H9 (cell line): ENCODE measurements at regions not wholly inside any gene's neighbourhood (a gene's known extent, or its start where the extent isn't known, plus 50 kb on each side); places are given as distances from the start of the nearest gene placed in this dataset.

Experiments used
- DNase-seq: peaks from one replicate; pipeline ENCODE4 v3.0.0-alpha.2; 2017
- H2AFZ ChIP-seq: one replicate; pipeline ENCODE4 v1.6.1; 2013; ENCODE audit warnings: mild to moderate bottlenecking, low read length, control low read depth, moderate library complexity
- H2AK5ac ChIP-seq: 2 replicates; pipeline ENCODE4 v1.6.1; 2013; ENCODE audit warnings: low read length, control low read depth, mixed read lengths; ENCODE audit not compliant: insufficient read length
- H2BK120ac ChIP-seq: one replicate; pipeline ENCODE4 v1.6.1; 2013; ENCODE audit warnings: low read depth, mild to moderate bottlenecking, low read length, control low read depth, inconsistent platforms; ENCODE audit not compliant: poor library complexity, severe bottlenecking
- H2BK12ac ChIP-seq: 2 replicates; pipeline ENCODE4 v1.6.1; 2013; ENCODE audit warnings: low read length, control low read depth, mixed read lengths, low read depth; ENCODE audit not compliant: insufficient read length
- H2BK15ac ChIP-seq: 2 replicates; pipeline ENCODE4 v1.6.1; 2013; ENCODE audit warnings: low read depth, low read length, control low read depth
- H2BK20ac ChIP-seq: one replicate; pipeline ENCODE4 v1.6.1; 2013; ENCODE audit warnings: low read depth, mild to moderate bottlenecking, low read length, control low read depth, inconsistent platforms; ENCODE audit not compliant: poor library complexity, severe bottlenecking
- H2BK5ac ChIP-seq: 2 replicates; pipeline ENCODE4 v1.6.1; 2013; ENCODE audit warnings: low read length, control low read depth, mixed read lengths; ENCODE audit not compliant: insufficient read length
- H3K14ac ChIP-seq: 2 replicates; pipeline ENCODE4 v1.6.1; 2013; ENCODE audit warnings: low read length, control low read depth; ENCODE audit not compliant: insufficient read depth
- H3K18ac ChIP-seq: 2 replicates; pipeline ENCODE4 v1.6.1; 2013; ENCODE audit warnings: low read depth, mild to moderate bottlenecking, mixed read lengths, low read length, control low read depth; ENCODE audit not compliant: insufficient read length
- H3K23ac ChIP-seq: 2 replicates; pipeline ENCODE4 v1.6.1; 2013; ENCODE audit warnings: low read length, control low read depth, mixed read lengths, low read depth; ENCODE audit not compliant: insufficient read length
- H3K23me2 ChIP-seq: 2 replicates; pipeline ENCODE4 v1.6.1; 2013; ENCODE audit warnings: low read depth, mild to moderate bottlenecking, mixed read lengths, low read length, control low read depth; ENCODE audit not compliant: insufficient read length, poor library complexity, severe bottlenecking
- H3K27ac ChIP-seq: 2 replicates; pipeline ENCODE4 v1.5.1; 2013; ENCODE audit warnings: low read length, control low read depth, mixed read lengths, low read depth; ENCODE audit not compliant: insufficient read length
- H3K27me3 ChIP-seq: 2 replicates; pipeline ENCODE4 v1.6.1; 2013; ENCODE audit warnings: low read length, control low read depth, inconsistent platforms; ENCODE audit not compliant: insufficient read depth
- H3K4ac ChIP-seq: 2 replicates; pipeline ENCODE4 v1.6.1; 2013; ENCODE audit warnings: low read depth, mild to moderate bottlenecking, control low read depth, inconsistent platforms, low read length, moderate library complexity
- H3K4me1 ChIP-seq: 2 replicates; pipeline ENCODE4 v1.6.1; 2013; ENCODE audit warnings: low read length, control low read depth, inconsistent platforms; ENCODE audit not compliant: insufficient read depth
- H3K4me2 ChIP-seq: 2 replicates; pipeline ENCODE4 v1.6.1; 2013; ENCODE audit warnings: low read length, control low read depth, mixed read lengths; ENCODE audit not compliant: insufficient read length, insufficient read depth
- H3K56ac ChIP-seq: 2 replicates; pipeline ENCODE4 v1.6.1; 2013; ENCODE audit warnings: low read depth, mild to moderate bottlenecking, mixed read lengths, low read length, control low read depth; ENCODE audit not compliant: insufficient read length
- H3K79me1 ChIP-seq: 2 replicates; pipeline ENCODE4 v1.6.1; 2013; ENCODE audit warnings: low read depth, mild to moderate bottlenecking, moderate library complexity, low read length, control low read depth, inconsistent platforms; ENCODE audit not compliant: insufficient read depth, poor library complexity, severe bottlenecking
- H3K79me2 ChIP-seq: 2 replicates; pipeline ENCODE4 v1.6.1; 2013; ENCODE audit warnings: low read length, control low read depth, inconsistent platforms; ENCODE audit not compliant: insufficient read depth
- H3K9ac ChIP-seq: 2 replicates; pipeline ENCODE4 v1.6.1; 2013; ENCODE audit warnings: low read length, control low read depth, mixed read lengths; ENCODE audit not compliant: insufficient read length; ENCODE audit errors: extremely low read depth
- H3K9me3 ChIP-seq: one replicate; pipeline ENCODE4 v1.6.1; 2013; ENCODE audit warnings: low read depth, low read length, inconsistent platforms; ENCODE audit not compliant: control insufficient read depth
- H3T11ph ChIP-seq: one replicate; pipeline ENCODE4 v1.6.1; 2013; ENCODE audit warnings: mild to moderate bottlenecking, low read length, control low read depth, inconsistent platforms
- H4K20me1 ChIP-seq: one replicate; pipeline ENCODE4 v1.6.1; 2013; ENCODE audit not compliant: control insufficient read depth, insufficient read length, insufficient read depth
- H4K5ac ChIP-seq: 2 replicates; pipeline ENCODE4 v1.6.1; 2013; ENCODE audit warnings: low read depth, mild to moderate bottlenecking, mixed read lengths, low read length, control low read depth; ENCODE audit not compliant: insufficient read length
- H4K8ac ChIP-seq: replicated peaks from 2 replicates; pipeline ENCODE4 v1.6.1; 2013; ENCODE audit warnings: low read length, control low read depth, mixed read lengths, low read depth; ENCODE audit not compliant: insufficient read length
- H4K91ac ChIP-seq: 2 replicates; pipeline ENCODE4 v1.6.1; 2013; ENCODE audit warnings: low read depth, mild to moderate bottlenecking, moderate library complexity, mixed read lengths, low read length, control low read depth; ENCODE audit not compliant: insufficient read length
- H3K27ac Mint-ChIP-seq, 3 experiments: 2 replicates in 2 of 3; 3 replicates in 1 of 3; pipeline ENCODE4 v1.8.0; 2020 to 2021; ENCODE audit warnings: mixed read lengths in 3 of 3, mild to moderate bottlenecking in 1 of 3, moderate library complexity in 1 of 3
- H3K27me3 Mint-ChIP-seq: 2 replicates; pipeline ENCODE4 v1.8.0; 2021; ENCODE audit warnings: low read depth, mild to moderate bottlenecking, moderate library complexity, mixed read lengths
- H3K36me3 Mint-ChIP-seq, 3 experiments: 2 replicates in 2 of 3; 3 replicates in 1 of 3; pipeline ENCODE4 v1.8.0; 2020 to 2021; ENCODE audit warnings: low read depth in 3 of 3, mixed read lengths in 3 of 3; ENCODE audit not compliant: insufficient read depth in 1 of 3
- H3K4me1 Mint-ChIP-seq, 2 experiments: 2 replicates each; pipeline ENCODE4 v1.8.0; 2020; ENCODE audit warnings: mixed read lengths in 2 of 2
- H3K4me3 Mint-ChIP-seq, 2 experiments: 2 replicates in 1 of 2; 3 replicates in 1 of 2; pipeline ENCODE4 v1.8.0; 2020 to 2021; ENCODE audit warnings: mild to moderate bottlenecking in 2 of 2, mixed read lengths in 2 of 2, moderate library complexity in 1 of 2
- H3K9me3 Mint-ChIP-seq, 2 experiments: 2 replicates in 1 of 2; 3 replicates in 1 of 2; pipeline ENCODE4 v1.8.0; 2020; ENCODE audit warnings: mild to moderate bottlenecking in 2 of 2, mixed read lengths in 2 of 2, moderate library complexity in 1 of 2
- CTCF ChIP-seq: fragments of 200-600 bp; sonication (generic); conservative IDR thresholded peaks from 3 replicates; pipeline ENCODE4 v1.8.0; 2021; ENCODE audit warnings: antibody characterized with exemption, mild to moderate bottlenecking
- WGBS: extraction: QIAGEN DNeasy Blood & Tissue Kit; methylation state at CpG from one replicate; pipeline ENCODE4 v1.1.7; 2013; ENCODE audit warnings: missing lambda C conversion rate, low lambda C conversion rate, mixed read lengths; ENCODE audit not compliant: insufficient read length; ENCODE audit errors: extremely low coverage; 5-methylcytosine and 5-hydroxymethylcytosine counted together

DNA sequence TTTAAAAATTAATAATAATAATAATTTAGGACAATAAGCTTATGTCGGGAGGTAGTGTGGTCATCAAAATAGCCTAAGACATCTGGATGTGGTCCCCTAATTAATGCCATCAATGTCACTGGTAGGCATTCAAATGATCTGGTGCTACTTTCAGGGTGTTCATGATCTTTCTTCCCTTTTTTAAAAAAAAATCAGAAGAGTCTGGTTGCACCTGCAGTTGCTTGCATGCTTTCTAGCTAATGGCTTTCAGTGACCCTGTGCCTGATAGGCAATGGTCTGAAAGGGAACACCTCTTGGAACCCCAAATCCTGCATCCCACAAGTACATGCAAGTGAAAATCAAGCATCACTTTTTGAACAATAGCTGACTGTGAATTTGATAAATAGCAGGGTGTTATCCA is 64.1 kb upstream of the KBTBD8 start:
- H3K27ac Mint-ChIP-seq, result no peak overlapping the region
- Histone ChIP-seq H3K14ac (no peak overlapping the region), H2BK120ac (no peak overlapping the region)

More for the DNA sequence above, 64.1 kb upstream of the KBTBD8 start:
- peaks cover 9% of the 10 kb centered on the region; the same call in 1 of the 2 replicates for H3K4me1 ChIP-seq
- no peak overlapping the region for H2BK15ac ChIP-seq
- no peak overlapping the region for H3K4me3 Mint-ChIP-seq
- no peak overlapping the region for H2BK12ac ChIP-seq
- no peak overlapping the region for H3K56ac ChIP-seq
- TF ChIP-seq CTCF, result no peak
- peaks cover 55 to 71% of the 10 kb centered on the region in 2 experiments for H3K4me1 Mint-ChIP-seq
- H3K36me3 Mint-ChIP-seq, result no peaks in the 10 kb centered on the region
- H3K4ac ChIP-seq, result no peak overlapping the region
- no peak overlapping the region for H4K5ac ChIP-seq
- no peak overlapping the region for H3K18ac ChIP-seq
- H3K27me3 Mint-ChIP-seq, result no peaks in the 10 kb centered on the region; the same call in 1 of the 2 replicates
- H3K79me2 ChIP-seq, result no peaks in the 10 kb centered on the region
- no peak for DNase-seq
- H2BK20ac ChIP-seq, result no peak overlapping the region
- H4K8ac ChIP-seq, result no peak overlapping the region
- H3K27me3 ChIP-seq, result no peaks in the 10 kb centered on the region
- no peak overlapping the region for H2AK5ac ChIP-seq
- no CpG with 5 or more reads among the region's 1 CpG for WGBS
- no peak overlapping the region for H3K27ac ChIP-seq
- H3T11ph ChIP-seq, result no peak overlapping the region
- H3K23ac ChIP-seq, result no peak overlapping the region
- no peaks in the 10 kb centered on the region for H3K9me3 ChIP-seq
- H3K9me3 Mint-ChIP-seq, result no peaks in the 10 kb centered on the region
- H4K91ac ChIP-seq, result no peak overlapping the region
- no peak overlapping the region for H3K9ac ChIP-seq
- H3K4me2 ChIP-seq, result no peak overlapping the region
- no peaks in the 10 kb centered on the region for H3K79me1 ChIP-seq
- H2AFZ ChIP-seq, result no peak overlapping the region
- no peaks in the 10 kb centered on the region for H3K23me2 ChIP-seq
- H2BK5ac ChIP-seq, result no peak overlapping the region
- H4K20me1 ChIP-seq, result no peaks in the 10 kb centered on the region
